IPS-15b (cell line): ENCODE measurements at regions not wholly inside any gene's neighbourhood (a gene's known extent, or its start where the extent isn't known, plus 50 kb on each side); places are given as distances from the start of the nearest gene placed in this dataset.

Experiments used
- H3K27me3 ChIP-seq: one replicate; pipeline ENCODE4 v1.6.1; 2013; ENCODE audit warnings: low read length; ENCODE audit not compliant: control insufficient read depth, insufficient read depth
- H3K36me3 ChIP-seq: one replicate; pipeline ENCODE4 v1.6.1; 2013; ENCODE audit warnings: low read length; ENCODE audit not compliant: control insufficient read depth, insufficient read depth
- H3K4me1 ChIP-seq: one replicate; pipeline ENCODE4 v1.6.1; 2013; ENCODE audit warnings: mild to moderate bottlenecking, low read length; ENCODE audit not compliant: control insufficient read depth, insufficient read depth
- H3K4me3 ChIP-seq: one replicate; pipeline ENCODE4 v1.5.1; 2013; ENCODE audit warnings: low read depth, low read length
- H3K9ac ChIP-seq: one replicate; pipeline ENCODE4 v1.6.1; 2013; ENCODE audit warnings: low read depth, mild to moderate bottlenecking, low read length
- H3K9me3 ChIP-seq: one replicate; pipeline ENCODE4 v1.6.1; 2013; ENCODE audit warnings: mild to moderate bottlenecking, low read length; ENCODE audit not compliant: control insufficient read depth, insufficient read depth

GRCh38 chr1:96340686-96341085 is 380.9 kb upstream of the PTBP2 start:
- H3K4me1 ChIP-seq, result no peaks in the 10 kb centered on the region
- H3K36me3 ChIP-seq, result no peaks in the 10 kb centered on the region
- no peak overlapping the region for H3K9ac ChIP-seq
- no peaks in the 10 kb centered on the region for H3K27me3 ChIP-seq
- H3K4me3 ChIP-seq, result no peak overlapping the region
- no peaks in the 10 kb centered on the region for H3K9me3 ChIP-seq

DNA sequence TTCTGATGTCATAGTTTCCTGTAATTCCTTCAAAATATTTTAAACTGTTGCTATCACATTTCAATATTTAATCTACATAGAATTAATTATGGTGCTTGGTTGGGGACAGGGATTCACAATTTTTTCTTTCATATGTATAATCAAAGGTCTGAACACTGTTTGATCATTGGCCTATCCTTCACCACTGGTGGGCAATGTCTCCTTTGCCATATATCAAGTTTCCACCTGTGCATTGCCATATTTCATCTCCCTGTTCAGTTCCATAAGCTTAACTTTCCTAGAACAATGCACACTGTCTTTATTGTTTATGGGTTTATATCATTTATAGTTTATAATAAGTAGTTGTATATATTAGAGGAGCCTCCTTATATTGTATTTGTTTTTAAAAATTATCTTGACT is 374.9 kb upstream of the PTBP2 start:
- H3K9me3 ChIP-seq, result no peaks in the 10 kb centered on the region
- no peaks in the 10 kb centered on the region for H3K4me1 ChIP-seq
- no peaks in the 10 kb centered on the region for H3K27me3 ChIP-seq
- no peak overlapping the region for H3K4me3 ChIP-seq
- H3K9ac ChIP-seq, result no peak overlapping the region
- no peaks in the 10 kb centered on the region for H3K36me3 ChIP-seq

- Histone ChIP-seq H3K9me3 (no peaks in the 10 kb centered on the region), H3K36me3 (no peaks in the 10 kb centered on the region), H3K4me1 (no peaks in the 10 kb centered on the region)
These were observed 371.7 kb upstream of the PTBP2 start for GRCh38 chr1:96349896-96350295.

GRCh38 chr1:96352733-96353132 is 368.9 kb upstream of the PTBP2 start:
- H3K4me3 ChIP-seq, result no peak overlapping the region
- H3K9ac ChIP-seq, result no peak overlapping the region
- H3K27me3 ChIP-seq, result no peaks in the 10 kb centered on the region
- no peaks in the 10 kb centered on the region for H3K36me3 ChIP-seq
- no peaks in the 10 kb centered on the region for H3K4me1 ChIP-seq
- no peaks in the 10 kb centered on the region for H3K9me3 ChIP-seq

More at GRCh38 chr1:96349896-96350295, 371.7 kb upstream of the PTBP2 start:
- Histone ChIP-seq H3K9ac (no peak overlapping the region), H3K4me3 (no peak overlapping the region), H3K27me3 (no peaks in the 10 kb centered on the region)

GRCh38 chr1:96355521-96355920 is 366.1 kb upstream of the PTBP2 start:
- Histone ChIP-seq H3K9me3 (no peaks in the 10 kb centered on the region), H3K9ac (no peak overlapping the region), H3K27me3 (no peaks in the 10 kb centered on the region), H3K36me3 (no peaks in the 10 kb centered on the region), H3K4me1 (no peaks in the 10 kb centered on the region), H3K4me3 (no peak overlapping the region)

GRCh38 chr1:96355961-96356360 is 365.6 kb upstream of the PTBP2 start:
- Histone ChIP-seq H3K9me3 (no peaks in the 10 kb centered on the region), H3K4me1 (no peaks in the 10 kb centered on the region), H3K4me3 (no peak overlapping the region), H3K36me3 (no peaks in the 10 kb centered on the region), H3K9ac (no peak overlapping the region), H3K27me3 (no peaks in the 10 kb centered on the region)

DNA sequence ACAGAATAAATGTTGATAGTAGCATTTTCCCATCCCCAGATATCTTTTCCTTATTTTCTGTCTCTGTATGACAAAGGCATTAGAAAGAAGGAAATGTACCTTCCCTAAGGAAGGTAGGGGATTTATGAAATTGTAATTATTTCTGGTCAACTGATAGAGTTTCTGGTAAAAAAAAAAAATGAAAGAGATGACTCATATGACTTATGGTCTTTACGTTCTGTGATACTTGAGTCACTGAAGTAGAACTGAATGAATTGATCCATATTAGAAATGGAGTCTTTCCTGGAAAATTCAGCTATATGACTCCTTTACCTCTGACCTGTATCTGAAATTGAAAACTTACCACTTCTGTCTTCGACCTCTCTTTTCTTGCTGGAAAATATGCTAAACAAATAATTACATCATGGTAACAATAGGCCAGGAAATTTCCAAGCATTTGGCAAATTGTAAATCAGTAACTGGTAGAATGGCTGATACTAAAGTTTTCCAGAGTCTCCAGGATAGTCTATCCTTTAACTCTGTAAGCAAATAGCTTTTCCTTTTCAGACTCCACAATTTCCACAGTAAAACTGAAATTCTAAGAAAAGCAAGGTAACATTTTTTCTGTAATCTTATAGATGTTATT is 364.3 kb upstream of the PTBP2 start:
- Histone ChIP-seq H3K4me3 (no peak overlapping the region), H3K9ac (no peak overlapping the region), H3K9me3 (no peaks in the 10 kb centered on the region), H3K4me1 (no peaks in the 10 kb centered on the region), H3K27me3 (no peaks in the 10 kb centered on the region), H3K36me3 (no peaks in the 10 kb centered on the region)

DNA sequence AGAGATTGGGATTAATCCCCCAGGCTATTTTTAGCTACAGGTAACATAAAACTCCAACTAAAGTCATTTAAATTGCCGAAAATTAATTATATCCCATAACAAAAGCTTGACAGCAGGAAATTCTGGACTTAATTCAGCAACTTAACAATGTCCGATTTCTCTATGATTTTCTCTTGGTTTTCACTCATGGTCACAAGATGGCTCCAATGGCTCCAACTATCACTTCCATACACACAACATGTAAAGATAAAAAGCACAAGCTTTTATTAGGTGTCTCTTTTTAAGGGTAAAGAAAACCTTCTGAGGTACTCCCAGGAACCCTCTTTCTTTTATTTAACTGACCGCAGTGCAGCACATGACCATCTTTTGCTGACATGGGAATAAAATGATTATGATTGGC is 363.5 kb upstream of the PTBP2 start:
- H3K9ac ChIP-seq, result no peak overlapping the region
- H3K4me1 ChIP-seq, result no peaks in the 10 kb centered on the region
- no peaks in the 10 kb centered on the region for H3K9me3 ChIP-seq
- H3K27me3 ChIP-seq, result no peaks in the 10 kb centered on the region
- no peak overlapping the region for H3K4me3 ChIP-seq
- H3K36me3 ChIP-seq, result no peaks in the 10 kb centered on the region

DNA sequence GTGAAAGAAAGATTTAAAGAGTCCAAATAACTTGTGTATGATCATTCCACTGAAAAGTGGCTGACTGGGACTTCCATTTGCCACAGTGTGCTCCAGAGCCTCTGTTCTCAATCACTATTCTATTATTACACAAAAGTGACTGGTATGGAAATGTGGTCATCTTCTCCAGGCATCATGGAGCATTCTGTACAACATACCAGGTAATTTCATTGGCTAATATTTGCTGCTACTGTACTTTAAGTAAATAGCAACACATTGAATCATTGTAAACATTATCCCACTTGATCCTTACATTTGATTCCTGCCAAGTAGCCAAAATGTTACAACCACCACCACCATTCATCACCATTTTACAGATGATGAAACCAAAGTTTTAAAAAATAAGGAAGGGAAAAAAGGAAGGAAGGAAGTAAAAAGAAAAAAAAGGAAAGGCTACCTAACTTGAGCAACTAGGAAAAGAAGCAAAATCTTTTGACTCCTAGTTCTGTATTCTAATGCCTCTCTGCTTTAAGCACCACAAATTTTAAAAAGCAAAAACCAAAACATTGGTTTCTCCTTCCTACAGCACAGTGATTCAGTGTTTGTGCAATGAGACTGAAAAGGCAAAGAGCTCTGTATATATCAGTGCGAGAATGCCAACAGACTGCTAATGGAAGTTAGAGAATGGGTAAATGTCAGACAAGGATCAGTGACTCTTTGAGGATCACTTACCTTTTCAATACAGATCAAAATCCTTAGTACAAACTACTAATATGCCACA is 361.4 kb upstream of the PTBP2 start:
- H3K27me3 ChIP-seq, result no peaks in the 10 kb centered on the region
- H3K9ac ChIP-seq, result no peak overlapping the region
- H3K4me3 ChIP-seq, result no peak overlapping the region

DNA sequence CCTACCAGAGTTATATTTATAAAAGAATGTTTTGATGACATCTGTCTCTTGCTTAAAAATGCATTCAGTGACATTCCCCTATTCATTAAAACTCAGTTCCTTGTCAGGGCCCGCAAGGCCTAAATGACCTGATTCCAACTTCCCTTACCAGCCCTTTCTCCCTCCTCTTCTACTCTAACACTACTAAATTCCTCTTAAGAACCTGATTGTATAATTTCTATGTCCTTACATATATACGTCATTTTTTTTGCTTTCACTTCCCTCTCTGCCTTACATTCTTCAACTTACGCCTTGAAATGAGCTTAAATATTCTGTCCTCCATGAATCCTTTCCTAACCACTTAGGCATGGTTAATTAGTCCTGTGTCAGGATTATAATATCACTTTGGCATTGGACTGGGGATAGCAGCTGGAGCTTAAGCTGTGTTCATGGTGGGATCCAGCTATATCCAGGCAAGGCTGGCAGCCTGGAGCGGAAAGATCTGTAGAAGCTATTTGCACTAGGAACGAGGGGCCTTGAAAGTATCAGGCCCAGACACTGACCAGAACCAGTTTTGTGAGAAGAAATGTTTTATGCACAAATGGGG is 360.2 kb upstream of the PTBP2 start:
- Histone ChIP-seq H3K4me3 (no peak overlapping the region), H3K27me3 (no peaks in the 10 kb centered on the region), H3K4me1 (no peaks in the 10 kb centered on the region), H3K9ac (no peak overlapping the region), H3K36me3 (no peaks in the 10 kb centered on the region), H3K9me3 (no peaks in the 10 kb centered on the region)

More for the DNA sequence above, 361.4 kb upstream of the PTBP2 start:
- Histone ChIP-seq H3K36me3 (no peaks in the 10 kb centered on the region), H3K4me1 (no peaks in the 10 kb centered on the region), H3K9me3 (no peaks in the 10 kb centered on the region)

GRCh38 chr1:96361961-96362360 is 359.6 kb upstream of the PTBP2 start:
- H3K36me3 ChIP-seq, result no peaks in the 10 kb centered on the region
- H3K9me3 ChIP-seq, result no peaks in the 10 kb centered on the region
- H3K9ac ChIP-seq, result no peak overlapping the region
- no peak overlapping the region for H3K4me3 ChIP-seq
- no peaks in the 10 kb centered on the region for H3K27me3 ChIP-seq
- H3K4me1 ChIP-seq, result no peaks in the 10 kb centered on the region

- H3K9ac ChIP-seq, result no peak overlapping the region
These were observed 359.0 kb upstream of the PTBP2 start for GRCh38 chr1:96362623-96363022.

More at GRCh38 chr1:96362623-96363022, 359.0 kb upstream of the PTBP2 start:
- Histone ChIP-seq H3K9me3 (no peaks in the 10 kb centered on the region), H3K36me3 (no peaks in the 10 kb centered on the region), H3K4me3 (no peak overlapping the region), H3K4me1 (no peaks in the 10 kb centered on the region), H3K27me3 (no peaks in the 10 kb centered on the region)
